HG03469 (cell line): ENCODE measurements at regions not wholly inside any gene's neighbourhood (a gene's known extent, or its start where the extent isn't known, plus 50 kb on each side); places are given as distances from the start of the nearest gene placed in this dataset.
"Not testable (repeated sequence)": the region's sequence is repeated elsewhere in the genome, so short reads cannot be mapped to it uniquely, and the experiment has no call there.

Experiments used
- ATAC-seq: cut with Tn5 transposase; IDR thresholded peaks from one replicate; pipeline ENCODE4 v1.9.1; 2021; ENCODE audit warnings: mild to moderate bottlenecking, moderate library complexity, moderate number of reproducible peaks; ENCODE audit not compliant: unreplicated experiment

GRCh38 chr3:104165866-104166265 lies 1200.8 kb upstream of the ALCAM start:
- no peak for ATAC-seq

GRCh38 chr3:104168386-104168785 lies 1198.3 kb upstream of the ALCAM start:
- ATAC-seq = no peak

GRCh38 chr3:104175696-104176095 lies 1191.0 kb upstream of the ALCAM start:
- no peak for ATAC-seq

GRCh38 chr3:104176706-104177105 lies 1190.0 kb upstream of the ALCAM start:
- no peak for ATAC-seq

GRCh38 chr3:104178680-104179079 lies 1188.0 kb upstream of the ALCAM start:
- ATAC-seq = no peak

GRCh38 chr3:104180906-104181305 lies 1185.8 kb upstream of the ALCAM start:
- no peak for ATAC-seq

GRCh38 chr3:104190681-104191080 lies 1176.0 kb upstream of the ALCAM start:
- ATAC-seq = no peak

- no peak for ATAC-seq
These were observed 1168.6 kb upstream of the ALCAM start for GRCh38 chr3:104198131-104198530.

GRCh38 chr3:104206925-104207324 lies 1159.8 kb upstream of the ALCAM start:
- no peak for ATAC-seq

- ATAC-seq = no peak
These were observed 1152.4 kb upstream of the ALCAM start for GRCh38 chr3:104214277-104214676.

GRCh38 chr3:104214937-104215336 lies 1151.8 kb upstream of the ALCAM start:
- no peak for ATAC-seq

- not testable (repeated sequence) for ATAC-seq
These were observed 1147.7 kb upstream of the ALCAM start for GRCh38 chr3:104219046-104219445.

GRCh38 chr3:104234442-104235194 lies 1132.1 kb upstream of the ALCAM start:
- ATAC-seq = no peak

GRCh38 chr3:104244680-104245220 lies 1122.0 kb upstream of the ALCAM start:
- no peak for ATAC-seq

- ATAC-seq = no peak
These were observed 1121.4 kb upstream of the ALCAM start for GRCh38 chr3:104245261-104245660.

- no peak for ATAC-seq
These were observed 1120.7 kb upstream of the ALCAM start for GRCh38 chr3:104245981-104246380.

GRCh38 chr3:104257486-104257885 lies 1109.2 kb upstream of the ALCAM start:
- no peak for ATAC-seq

- no peak for ATAC-seq
These were observed 1103.2 kb upstream of the ALCAM start for GRCh38 chr3:104263477-104263876.

- not testable (repeated sequence) for ATAC-seq
These were observed 1100.5 kb upstream of the ALCAM start for GRCh38 chr3:104266219-104266618.

GRCh38 chr3:104269771-104270170 lies 1096.9 kb upstream of the ALCAM start:
- no peak for ATAC-seq

GRCh38 chr3:104273046-104273649 lies 1093.6 kb upstream of the ALCAM start:
- ATAC-seq = peak; percentile 63

- ATAC-seq = no peak
These were observed 1091.5 kb upstream of the ALCAM start for GRCh38 chr3:104275199-104275598.
